HCT116 (cell line): ENCODE measurements at regions not wholly inside any gene's neighbourhood (a gene's known extent, or its start where the extent isn't known, plus 50 kb on each side); places are given as distances from the start of the nearest gene placed in this dataset.

Source experiments
- CEBPB ChIP-seq: IDR thresholded peaks from 2 replicates; pipeline ENCODE4 v1.6.1; 2012; ENCODE audit warnings: low read depth
- EZH2 ChIP-seq: fragments of 200-600 bp; sonication (generic); IDR thresholded peaks from 2 replicates; pipeline ENCODE4 v1.6.1; 2017; ENCODE audit warnings: antibody characterized with exemption, mixed run types
- EZH2phosphoT487 ChIP-seq: fragments of 200-600 bp; IDR thresholded peaks from 2 replicates; pipeline ENCODE4 v1.6.1; 2018; ENCODE audit warnings: antibody characterized with exemption, borderline replicate concordance
- FOSL1 ChIP-seq: IDR thresholded peaks from 2 replicates; pipeline ENCODE4 v1.6.1; 2012; ENCODE audit warnings: low read depth
- JUND ChIP-seq: IDR thresholded peaks from 2 replicates; pipeline ENCODE4 v1.6.1; 2012
- POLR2A ChIP-seq: IDR thresholded peaks from 2 replicates; pipeline ENCODE4 v1.7.0; 2011; ENCODE audit warnings: borderline replicate concordance; ENCODE audit not compliant: insufficient read depth, insufficient read length; ENCODE audit errors: extremely low read depth
- RAD21 ChIP-seq: IDR thresholded peaks from 2 replicates; pipeline ENCODE4 v1.6.1; 2012; ENCODE audit warnings: low read depth, mild to moderate bottlenecking
- YY1 ChIP-seq: IDR thresholded peaks from 2 replicates; pipeline ENCODE4 v1.6.1; 2011; ENCODE audit warnings: low read length, low read depth, moderate library complexity, mild to moderate bottlenecking; ENCODE audit not compliant: insufficient replicate concordance; ENCODE audit errors: extremely low read depth
- ZNF274 ChIP-seq: fragments of 200-500 bp; sonication (Bioruptor generic); IDR thresholded peaks from 2 replicates; pipeline ENCODE4 v1.6.1; 2014; ENCODE audit warnings: mild to moderate bottlenecking, low read depth, low read length, inconsistent platforms
- TF ChIP-seq, protein P1 (sequence below), 3 experiments: fragments of 200-600 bp in 1 of 3; sonication (generic) in 1 of 3; IDR thresholded peaks in 2 of 3; conservative IDR thresholded peaks in 1 of 3; 2 replicates each; pipeline ENCODE4 v1.5.1; 2012 to 2017; ENCODE audit warnings: low read depth in 2 of 3, low read length in 2 of 3, antibody characterized with exemption in 1 of 3, borderline replicate concordance in 1 of 3, control low read depth in 1 of 3, mild to moderate bottlenecking in 1 of 3, mixed read lengths in 1 of 3, mixed run types in 1 of 3, moderate library complexity in 1 of 3; ENCODE audit not compliant: insufficient read depth in 1 of 3
- TF ChIP-seq, protein P2 (sequence below): IDR thresholded peaks from 2 replicates; pipeline ENCODE4 v1.6.1; 2012; ENCODE audit warnings: low read depth
- TF ChIP-seq, protein P3 (sequence below): IDR thresholded peaks from 2 replicates; pipeline ENCODE4 v1.6.1; 2012
- TF ChIP-seq, protein P4 (sequence below): IDR thresholded peaks from 2 replicates; pipeline ENCODE4 v1.6.1; 2011; ENCODE audit warnings: mild to moderate bottlenecking, low read length, moderate library complexity; ENCODE audit not compliant: insufficient replicate concordance; ENCODE audit errors: extremely low read depth

DNA sequence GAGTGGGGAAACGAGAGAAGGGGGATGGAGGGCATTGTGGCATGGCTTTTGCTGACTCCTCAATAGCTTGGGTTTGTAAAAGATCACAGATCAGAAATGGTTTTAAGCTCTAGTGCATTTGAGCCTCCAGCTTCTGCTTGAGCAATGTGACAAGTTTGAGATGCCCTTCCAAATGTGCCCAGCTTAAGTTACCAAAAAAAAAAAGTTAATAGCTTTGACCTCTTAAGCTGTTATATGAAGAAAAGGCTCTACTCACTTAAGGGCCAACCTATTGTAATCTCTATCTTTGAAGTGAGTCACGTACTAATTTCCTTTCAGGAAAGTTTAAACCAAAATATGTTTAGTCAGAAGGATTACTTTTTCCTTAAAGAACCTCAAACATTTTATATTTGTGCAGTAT is 428.8 kb upstream of the ACTBL2 start:
- TF ChIP-seq POLR2A, result no peak
- TF ChIP-seq, protein P1, sequence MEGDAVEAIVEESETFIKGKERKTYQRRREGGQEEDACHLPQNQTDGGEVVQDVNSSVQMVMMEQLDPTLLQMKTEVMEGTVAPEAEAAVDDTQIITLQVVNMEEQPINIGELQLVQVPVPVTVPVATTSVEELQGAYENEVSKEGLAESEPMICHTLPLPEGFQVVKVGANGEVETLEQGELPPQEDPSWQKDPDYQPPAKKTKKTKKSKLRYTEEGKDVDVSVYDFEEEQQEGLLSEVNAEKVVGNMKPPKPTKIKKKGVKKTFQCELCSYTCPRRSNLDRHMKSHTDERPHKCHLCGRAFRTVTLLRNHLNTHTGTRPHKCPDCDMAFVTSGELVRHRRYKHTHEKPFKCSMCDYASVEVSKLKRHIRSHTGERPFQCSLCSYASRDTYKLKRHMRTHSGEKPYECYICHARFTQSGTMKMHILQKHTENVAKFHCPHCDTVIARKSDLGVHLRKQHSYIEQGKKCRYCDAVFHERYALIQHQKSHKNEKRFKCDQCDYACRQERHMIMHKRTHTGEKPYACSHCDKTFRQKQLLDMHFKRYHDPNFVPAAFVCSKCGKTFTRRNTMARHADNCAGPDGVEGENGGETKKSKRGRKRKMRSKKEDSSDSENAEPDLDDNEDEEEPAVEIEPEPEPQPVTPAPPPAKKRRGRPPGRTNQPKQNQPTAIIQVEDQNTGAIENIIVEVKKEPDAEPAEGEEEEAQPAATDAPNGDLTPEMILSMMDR (IDR thresholded peaks at IDR 0.05 in 2 of 3, conservative IDR thresholded peaks at IDR 0.05 in 1 of 3; ENCODE audit: borderline replicate concordance in 1 of 3, insufficient read depth in 1 of 3, low read depth in 2 of 3, low read length in 2 of 3), result no peak
- no peak for TF ChIP-seq ZNF274
- no peak for TF ChIP-seq EZH2phosphoT487
- no peak for TF ChIP-seq JUND
- TF ChIP-seq YY1, result no peak
- TF ChIP-seq RAD21, result no peak
- TF ChIP-seq CEBPB, result no peak
- no peak for TF ChIP-seq FOSL1
- TF ChIP-seq EZH2, result no peak
- TF ChIP-seq, protein P2, sequence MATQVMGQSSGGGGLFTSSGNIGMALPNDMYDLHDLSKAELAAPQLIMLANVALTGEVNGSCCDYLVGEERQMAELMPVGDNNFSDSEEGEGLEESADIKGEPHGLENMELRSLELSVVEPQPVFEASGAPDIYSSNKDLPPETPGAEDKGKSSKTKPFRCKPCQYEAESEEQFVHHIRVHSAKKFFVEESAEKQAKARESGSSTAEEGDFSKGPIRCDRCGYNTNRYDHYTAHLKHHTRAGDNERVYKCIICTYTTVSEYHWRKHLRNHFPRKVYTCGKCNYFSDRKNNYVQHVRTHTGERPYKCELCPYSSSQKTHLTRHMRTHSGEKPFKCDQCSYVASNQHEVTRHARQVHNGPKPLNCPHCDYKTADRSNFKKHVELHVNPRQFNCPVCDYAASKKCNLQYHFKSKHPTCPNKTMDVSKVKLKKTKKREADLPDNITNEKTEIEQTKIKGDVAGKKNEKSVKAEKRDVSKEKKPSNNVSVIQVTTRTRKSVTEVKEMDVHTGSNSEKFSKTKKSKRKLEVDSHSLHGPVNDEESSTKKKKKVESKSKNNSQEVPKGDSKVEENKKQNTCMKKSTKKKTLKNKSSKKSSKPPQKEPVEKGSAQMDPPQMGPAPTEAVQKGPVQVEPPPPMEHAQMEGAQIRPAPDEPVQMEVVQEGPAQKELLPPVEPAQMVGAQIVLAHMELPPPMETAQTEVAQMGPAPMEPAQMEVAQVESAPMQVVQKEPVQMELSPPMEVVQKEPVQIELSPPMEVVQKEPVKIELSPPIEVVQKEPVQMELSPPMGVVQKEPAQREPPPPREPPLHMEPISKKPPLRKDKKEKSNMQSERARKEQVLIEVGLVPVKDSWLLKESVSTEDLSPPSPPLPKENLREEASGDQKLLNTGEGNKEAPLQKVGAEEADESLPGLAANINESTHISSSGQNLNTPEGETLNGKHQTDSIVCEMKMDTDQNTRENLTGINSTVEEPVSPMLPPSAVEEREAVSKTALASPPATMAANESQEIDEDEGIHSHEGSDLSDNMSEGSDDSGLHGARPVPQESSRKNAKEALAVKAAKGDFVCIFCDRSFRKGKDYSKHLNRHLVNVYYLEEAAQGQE, result no peak
- TF ChIP-seq, protein P3, sequence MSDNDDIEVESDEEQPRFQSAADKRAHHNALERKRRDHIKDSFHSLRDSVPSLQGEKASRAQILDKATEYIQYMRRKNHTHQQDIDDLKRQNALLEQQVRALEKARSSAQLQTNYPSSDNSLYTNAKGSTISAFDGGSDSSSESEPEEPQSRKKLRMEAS, result no peak
- TF ChIP-seq, protein P4, sequence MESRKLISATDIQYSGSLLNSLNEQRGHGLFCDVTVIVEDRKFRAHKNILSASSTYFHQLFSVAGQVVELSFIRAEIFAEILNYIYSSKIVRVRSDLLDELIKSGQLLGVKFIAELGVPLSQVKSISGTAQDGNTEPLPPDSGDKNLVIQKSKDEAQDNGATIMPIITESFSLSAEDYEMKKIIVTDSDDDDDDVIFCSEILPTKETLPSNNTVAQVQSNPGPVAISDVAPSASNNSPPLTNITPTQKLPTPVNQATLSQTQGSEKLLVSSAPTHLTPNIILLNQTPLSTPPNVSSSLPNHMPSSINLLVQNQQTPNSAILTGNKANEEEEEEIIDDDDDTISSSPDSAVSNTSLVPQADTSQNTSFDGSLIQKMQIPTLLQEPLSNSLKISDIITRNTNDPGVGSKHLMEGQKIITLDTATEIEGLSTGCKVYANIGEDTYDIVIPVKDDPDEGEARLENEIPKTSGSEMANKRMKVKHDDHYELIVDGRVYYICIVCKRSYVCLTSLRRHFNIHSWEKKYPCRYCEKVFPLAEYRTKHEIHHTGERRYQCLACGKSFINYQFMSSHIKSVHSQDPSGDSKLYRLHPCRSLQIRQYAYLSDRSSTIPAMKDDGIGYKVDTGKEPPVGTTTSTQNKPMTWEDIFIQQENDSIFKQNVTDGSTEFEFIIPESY, result no peak
